ENCODE measurements at regions not wholly inside any gene's neighbourhood (a gene's known extent, or its start where the extent isn't known, plus 50 kb on each side); places are given as distances from the start of the nearest gene placed in this dataset.

DNA sequence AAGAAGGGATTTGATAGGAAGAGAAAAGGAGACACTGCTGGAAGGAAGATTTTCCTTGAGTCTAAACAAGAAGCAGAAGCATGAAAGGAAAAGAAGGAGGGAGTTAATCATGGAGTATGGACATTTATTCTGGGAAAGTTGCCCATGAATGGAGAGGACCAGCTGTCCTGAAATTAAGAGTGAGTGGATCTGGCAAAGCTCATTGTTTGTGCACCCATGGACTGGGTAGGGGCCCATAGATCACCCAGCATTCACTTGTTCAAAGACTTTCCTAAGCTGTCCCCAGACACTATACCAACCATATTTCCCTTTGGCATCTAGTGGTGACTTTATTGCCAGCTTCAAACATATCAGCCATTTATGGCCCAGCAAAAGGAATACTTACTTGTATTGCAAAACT lies 422.7 kb downstream of the FBXO15 start:
- no peak for DNase-seq

- no peak for DNase-seq
Measured at GRCh38 chr18:73719611-73720010, 428.0 kb downstream of the FBXO15 start.

- DNase-seq, result no peak
Measured at GRCh38 chr18:73717570-73717969, 430.1 kb downstream of the FBXO15 start.

- no peak for DNase-seq
Measured at GRCh38 chr18:73715210-73715670, 432.4 kb downstream of the FBXO15 start.

DNA sequence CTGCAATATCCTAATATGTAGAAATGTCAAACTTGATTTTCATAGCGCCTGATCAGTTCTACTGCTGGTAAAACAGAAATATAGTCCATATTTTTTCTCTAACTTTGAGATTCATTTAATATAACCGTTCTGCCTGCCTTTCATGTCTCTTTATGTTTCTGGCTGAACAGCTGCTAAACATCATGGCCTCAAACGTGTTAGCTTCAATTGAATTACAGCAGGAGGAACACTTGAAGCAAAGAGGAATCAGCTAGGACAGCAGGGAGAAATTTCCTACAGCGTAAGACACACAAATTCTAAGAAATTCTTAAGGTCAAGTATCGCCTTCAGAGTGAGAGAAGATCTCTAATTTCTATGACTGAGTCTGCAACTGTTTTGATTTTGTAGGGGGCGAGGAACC lies 433.2 kb downstream of the FBXO15 start:
- DNase-seq, result no peak

GRCh38 chr18:73711256-73711655 lies 436.4 kb downstream of the FBXO15 start:
- DNase-seq, result no peak

- DNase-seq, result no peak
Measured at GRCh38 chr18:73708591-73708990, 439.0 kb downstream of the FBXO15 start.

DNA sequence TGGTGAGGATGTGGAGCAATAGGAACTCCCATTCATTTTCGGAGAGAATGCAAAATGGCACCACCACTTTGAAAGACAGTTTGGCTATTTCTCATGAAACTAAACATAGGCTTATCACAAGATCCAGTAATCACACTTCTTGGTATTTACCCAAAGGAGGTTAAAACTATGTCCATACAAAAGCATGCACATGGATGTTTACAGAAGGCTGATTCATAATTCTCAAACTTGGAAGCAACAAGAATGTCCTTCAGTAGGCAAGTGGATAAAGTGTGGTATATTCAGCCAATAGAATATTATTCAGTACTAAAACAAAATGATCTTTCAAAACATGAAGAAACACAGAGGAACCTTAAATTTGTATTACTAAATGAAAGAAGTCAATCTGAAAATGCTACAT lies 440.6 kb downstream of the FBXO15 start:
- no peak for DNase-seq

DNA sequence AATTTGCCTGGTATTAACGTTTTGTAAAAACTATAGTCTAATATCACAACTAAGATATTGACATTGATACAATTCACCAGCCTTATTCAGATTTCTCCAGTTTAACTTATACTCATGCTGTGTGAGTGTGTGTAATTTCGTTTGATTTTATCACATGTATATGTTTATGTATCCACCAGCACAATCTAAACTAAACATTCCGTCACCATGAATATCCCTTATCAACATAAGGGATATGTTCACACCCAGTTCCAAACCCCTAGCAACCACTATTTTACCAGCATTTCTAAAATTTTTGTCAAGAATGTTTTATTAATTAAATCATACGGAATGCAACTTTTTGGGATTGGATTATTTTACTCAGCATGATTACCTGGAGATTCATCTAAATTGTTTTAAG lies 450.3 kb downstream of the FBXO15 start:
- no peak for DNase-seq

- DNase-seq, result no peak
Measured at GRCh38 chr18:73696698-73697097, 450.9 kb downstream of the FBXO15 start.

GRCh38 chr18:73696171-73696570 lies 451.5 kb downstream of the FBXO15 start:
- DNase-seq, result no peak

DNA sequence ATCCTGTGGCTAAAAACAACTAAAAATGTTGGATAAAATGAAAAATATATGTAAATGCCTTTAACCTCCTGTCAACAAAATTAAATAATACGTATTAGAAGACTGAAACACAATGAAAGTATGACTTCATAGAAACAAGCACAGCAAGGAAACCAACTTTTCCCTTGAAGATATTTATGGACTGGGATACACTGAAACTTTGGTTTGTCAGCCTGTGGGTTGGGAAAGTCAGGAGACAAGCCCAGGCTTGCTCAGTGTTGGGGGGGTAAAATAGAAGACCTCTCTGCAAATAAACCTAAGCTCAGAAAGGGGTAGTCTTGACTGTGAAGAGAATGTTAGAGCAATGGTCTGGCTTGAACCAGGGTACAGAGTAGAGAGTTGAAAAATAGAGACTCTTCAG lies 454.5 kb downstream of the FBXO15 start:
- DNase-seq, result no peak

DNA sequence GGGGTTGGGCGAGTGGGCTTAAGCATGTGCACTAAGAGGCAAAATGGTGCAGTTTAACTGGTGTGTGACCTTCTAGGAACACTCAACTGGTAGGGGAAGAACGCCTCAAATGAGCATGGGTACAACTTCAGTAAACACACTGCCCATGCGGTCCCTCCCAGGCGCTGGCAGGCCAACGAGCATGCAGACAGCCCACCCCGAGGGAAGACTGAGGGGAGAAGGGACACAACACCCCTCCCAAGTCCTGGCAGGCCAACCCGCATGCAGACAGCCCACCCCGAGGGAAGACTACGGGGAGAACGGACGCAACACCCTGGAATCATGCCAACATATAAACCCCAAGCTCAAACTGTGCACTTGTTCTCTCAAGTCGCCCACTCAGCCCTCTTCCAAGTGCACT lies 456.0 kb downstream of the FBXO15 start:
- no peak for DNase-seq

DNA sequence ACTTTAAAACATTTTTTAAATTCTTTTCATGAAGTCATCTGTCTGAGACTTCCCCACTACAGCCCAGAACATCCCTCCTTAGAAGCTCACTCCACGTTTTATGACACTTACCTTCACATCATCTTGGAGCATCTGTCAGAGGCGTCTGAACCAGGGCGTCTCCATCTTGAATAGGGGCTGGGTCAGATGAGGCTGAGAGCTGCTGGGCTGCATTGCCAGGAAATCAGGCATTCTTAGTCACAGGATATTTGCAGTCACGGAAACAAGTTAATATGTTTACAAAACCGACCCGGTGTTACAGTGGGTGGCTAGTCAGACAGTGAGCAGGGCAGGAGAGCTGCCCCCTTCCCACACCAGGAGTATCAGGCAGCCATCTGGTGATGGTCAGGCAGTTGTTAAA lies 456.5 kb downstream of the FBXO15 start:
- no peak for DNase-seq

- DNase-seq, result no peak
Measured at GRCh38 chr18:73690222-73690621, 457.4 kb downstream of the FBXO15 start.

DNA sequence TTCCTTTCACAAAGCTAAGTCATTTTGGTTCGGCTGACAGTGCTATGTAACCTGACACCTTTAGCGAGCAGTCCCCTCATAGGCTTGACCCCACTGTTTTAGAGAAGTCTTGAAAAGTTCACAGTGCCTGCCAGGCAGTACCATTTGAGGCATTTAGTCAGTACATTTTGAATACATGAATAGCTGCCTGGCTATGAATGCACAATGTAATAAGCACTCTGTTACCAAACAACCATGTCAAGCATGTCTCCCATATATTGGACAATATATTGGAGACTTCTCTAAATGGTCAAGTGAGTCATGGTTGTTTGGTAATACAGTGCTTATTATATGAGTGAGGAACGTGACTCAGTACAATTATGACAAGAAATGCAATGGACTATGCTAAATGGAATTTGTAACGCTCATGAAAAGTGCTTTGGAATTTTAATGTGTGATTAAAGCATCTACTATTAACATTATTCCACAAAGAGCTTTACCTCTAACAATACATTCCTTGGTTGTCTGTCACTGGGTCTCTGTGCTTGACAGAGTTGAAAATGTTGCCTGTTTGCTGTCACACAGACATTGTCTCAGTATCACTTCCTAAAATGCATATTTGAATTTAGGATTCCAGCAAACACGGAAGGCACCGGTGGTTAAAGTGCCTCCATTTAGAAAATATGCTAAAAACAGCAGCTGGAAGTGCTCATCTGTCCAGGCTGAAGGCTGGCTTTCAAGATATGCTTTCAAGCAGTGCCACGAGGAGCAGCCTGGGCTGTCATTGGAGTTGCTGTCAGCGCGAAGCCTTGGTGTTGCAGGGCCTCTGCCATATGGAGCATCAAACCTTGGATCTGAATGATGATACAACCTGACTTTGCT lies 458.6 kb downstream of the FBXO15 start:
- no peak for DNase-seq

DNA sequence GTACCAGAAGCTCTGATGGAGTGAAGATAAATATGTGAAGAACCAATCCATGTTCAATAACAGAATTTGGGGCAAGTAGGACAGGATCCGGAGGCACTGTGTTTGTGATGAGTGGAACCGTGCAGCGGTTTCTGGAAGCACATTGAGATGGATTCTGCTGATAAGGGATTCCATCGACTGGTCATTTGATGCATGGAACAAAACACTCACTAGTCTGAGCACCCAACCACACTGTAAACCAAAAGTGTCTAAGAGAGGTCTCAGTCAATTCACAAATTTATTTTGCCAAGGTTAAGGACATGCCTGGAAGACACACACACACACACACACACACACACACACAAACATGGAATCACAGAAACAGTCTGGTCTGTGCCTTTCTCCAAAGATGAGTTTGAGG lies 459.5 kb downstream of the FBXO15 start:
- no peak for DNase-seq

GRCh38 chr18:73684647-73685046 lies 463.0 kb downstream of the FBXO15 start:
- DNase-seq, result no peak

DNA sequence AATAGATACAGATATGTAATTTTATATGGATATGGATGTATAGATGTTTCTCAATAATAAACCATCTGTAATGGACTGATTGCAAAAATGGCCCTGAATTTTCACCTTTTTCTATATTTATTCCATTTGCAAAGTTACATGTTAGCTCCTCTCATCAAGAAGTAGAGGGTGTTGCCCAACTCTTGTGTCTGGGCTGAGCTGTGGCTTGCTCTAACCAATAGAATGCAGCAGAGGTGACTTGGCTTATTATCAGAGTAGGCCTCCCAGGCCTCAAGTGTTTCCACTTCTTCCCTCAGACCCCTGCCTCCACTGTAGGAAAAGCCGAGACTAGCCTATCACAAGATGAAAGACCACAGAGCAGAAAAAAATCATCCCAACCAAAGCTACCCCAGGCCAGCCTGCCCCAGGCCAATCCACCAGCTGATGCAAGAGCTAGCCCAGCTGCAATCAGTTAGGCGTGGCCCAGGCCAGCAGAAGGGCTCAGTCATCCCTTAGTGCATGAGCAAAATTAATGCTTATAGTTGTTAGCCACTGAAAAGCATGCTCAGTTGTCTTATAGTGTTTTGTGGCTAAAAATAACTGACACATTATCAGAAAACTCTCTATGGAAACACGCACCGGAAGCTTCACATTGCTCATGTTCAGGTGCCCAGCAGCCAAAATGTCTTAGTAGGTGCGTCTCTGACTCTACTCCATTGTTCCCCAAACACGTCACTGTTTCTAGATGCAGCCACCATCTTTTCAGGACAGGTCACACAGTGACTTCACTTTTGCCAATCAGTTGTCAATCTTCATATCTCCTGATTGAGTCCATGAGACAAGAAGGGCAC lies 464.0 kb downstream of the FBXO15 start:
- no peak for DNase-seq

DNA sequence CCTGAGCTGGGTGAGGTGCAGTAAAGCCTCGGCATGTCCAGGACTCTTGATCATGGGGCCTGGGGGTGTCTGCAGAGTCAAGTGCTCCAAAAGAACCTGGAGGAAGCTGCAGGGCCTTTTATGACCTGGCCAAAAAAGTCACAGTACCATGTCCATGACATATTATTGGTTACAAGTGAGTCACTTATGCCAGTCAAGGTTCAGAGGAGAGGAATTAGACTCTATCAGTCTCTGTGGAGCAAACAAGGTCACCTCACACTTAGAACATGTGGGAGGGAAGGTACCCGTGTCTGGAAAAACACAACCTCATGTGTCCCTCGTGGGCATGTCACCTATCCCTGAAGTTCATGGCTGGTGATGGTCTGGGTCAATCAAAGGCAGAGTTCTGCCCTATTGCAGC lies 465.7 kb downstream of the FBXO15 start:
- no peak for DNase-seq

DNA sequence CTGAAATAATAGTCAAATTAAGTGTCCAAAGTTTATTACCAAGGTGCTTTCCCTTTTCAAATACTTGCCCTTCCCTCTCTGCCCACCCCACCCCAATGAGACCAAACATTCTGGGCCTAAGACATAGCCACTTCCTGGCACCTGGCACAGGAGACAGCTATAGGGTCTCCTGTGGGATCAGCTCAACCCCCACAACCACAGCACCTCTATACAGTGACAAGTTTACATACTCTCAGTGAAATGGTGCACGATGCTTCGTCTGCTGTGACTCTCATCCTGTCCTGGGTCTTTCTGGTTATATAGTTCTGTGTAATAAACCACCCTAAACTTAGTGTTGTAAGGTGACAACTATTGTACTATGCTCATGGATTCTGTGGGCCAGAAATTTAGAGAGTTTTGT lies 466.2 kb downstream of the FBXO15 start:
- DNase-seq, result no peak

GRCh38 chr18:73679941-73680712 lies 467.5 kb downstream of the FBXO15 start:
- DNase-seq, result no peak

DNA sequence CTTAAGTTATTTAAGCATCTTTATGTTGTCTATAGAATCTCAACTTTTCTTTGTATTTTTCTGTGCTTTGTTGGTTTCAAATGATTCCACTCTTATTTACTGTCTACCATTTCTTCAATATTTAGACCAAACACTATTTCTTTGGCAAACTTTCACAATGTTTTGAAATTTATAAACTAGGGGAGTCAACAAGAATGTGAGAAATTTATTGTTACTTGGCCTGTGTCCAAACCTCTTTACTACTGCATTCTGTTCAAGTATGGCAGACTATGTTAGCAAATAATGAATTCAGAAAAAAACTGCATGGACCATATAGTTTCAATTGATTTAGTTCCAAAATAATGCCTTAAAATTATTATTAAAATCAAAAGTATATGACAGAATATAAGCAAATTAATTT lies 470.2 kb downstream of the FBXO15 start:
- DNase-seq, result no peak

All from right hindlimb (tissue), 1 donor.